CD4-positive, alpha-beta T cell (primary cell): ENCODE measurements at regions not wholly inside any gene's neighbourhood (a gene's known extent, or its start where the extent isn't known, plus 50 kb on each side); places are given as distances from the start of the nearest gene placed in this dataset.

Source experiments
- ATAC-seq: fragments of 200-7000 bp; cut with Tn5 transposase; one replicate; pipeline ENCODE4 v1.10.0; 2022; ENCODE audit warnings: mild to moderate bottlenecking; ENCODE audit not compliant: poor library complexity
- CTCF ChIA-PET: fragments of 350-600 bp; sonication (Branson Sonifier 250); formaldehyde crosslinking; loops from one replicate; lab custom pipeline; 2021; ENCODE audit warnings: antibody characterized with exemption, inconsistent platforms; lab: Charles Lee
- POLR2A ChIA-PET: fragments of 350-600 bp; sonication (Branson Sonifier 250); formaldehyde crosslinking; loops from one replicate; lab custom pipeline; 2021; ENCODE audit warnings: antibody characterized with exemption, inconsistent platforms; lab: Charles Lee
- DNase-seq, 14 experiments: peaks; one replicate each; pipeline ENCODE4 v3.0.0-alpha.2; 2013 to 2020; ENCODE audit warnings: mixed read lengths in 2 of 14
- H3K27ac ChIP-seq, 2 donors: one replicate each; pipeline versions ENCODE4 v1.5.1 to v1.7.0; 2013; ENCODE audit warnings: low read length in 2 of 2, low read depth in 1 of 2, mild to moderate bottlenecking in 1 of 2
- H3K27me3 ChIP-seq, 2 experiments: 1 replicate in 1 of 2; 2 replicates in 1 of 2; pipeline versions ENCODE4 v1.6.1 to v1.7.0; 2013; ENCODE audit warnings: low read length in 2 of 2, control low read depth in 1 of 2, mild to moderate bottlenecking in 1 of 2, moderate library complexity in 1 of 2; ENCODE audit not compliant: insufficient read depth in 2 of 2, control insufficient read depth in 1 of 2
- H3K36me3 ChIP-seq: one replicate; pipeline ENCODE4 v1.6.1; 2013; ENCODE audit warnings: low read length, control low read depth; ENCODE audit not compliant: insufficient read depth
- H3K4me1 ChIP-seq: one replicate; pipeline ENCODE4 v1.6.1; 2013; ENCODE audit warnings: low read length, control low read depth; ENCODE audit not compliant: insufficient read depth
- H3K4me3 ChIP-seq: one replicate; pipeline ENCODE4 v1.5.1; 2013; ENCODE audit warnings: mild to moderate bottlenecking, low read length, moderate library complexity
- H3K9me3 ChIP-seq, 2 experiments: 1 replicate in 1 of 2; 2 replicates in 1 of 2; pipeline versions ENCODE4 v1.6.1 to v1.7.0; 2013; ENCODE audit warnings: low read length in 2 of 2, mild to moderate bottlenecking in 2 of 2, control low read depth in 1 of 2, moderate library complexity in 1 of 2; ENCODE audit not compliant: control insufficient read depth in 1 of 2, insufficient read depth in 1 of 2
- H3K27ac Mint-ChIP-seq: one replicate; pipeline ENCODE4 v1.8.0; 2020; ENCODE audit warnings: mixed read lengths
- H3K27me3 Mint-ChIP-seq: one replicate; pipeline ENCODE4 v1.8.0; 2021; ENCODE audit warnings: mixed read lengths
- H3K36me3 Mint-ChIP-seq: one replicate; pipeline ENCODE4 v1.8.0; 2021; ENCODE audit warnings: low read depth, mixed read lengths
- H3K4me1 Mint-ChIP-seq: one replicate; pipeline ENCODE4 v1.8.0; 2021; ENCODE audit warnings: low read depth, mixed read lengths
- H3K4me3 Mint-ChIP-seq: one replicate; pipeline ENCODE4 v1.8.0; 2020; ENCODE audit warnings: mild to moderate bottlenecking, mixed read lengths
- H3K9me3 Mint-ChIP-seq: one replicate; pipeline ENCODE4 v1.8.0; 2020; ENCODE audit warnings: mixed read lengths
- intact Hi-C, 2 experiments: fragments of 100-400 bp; cut with DNase I in 1 of 2; cut with micrococcal nuclease in 1 of 2; formaldehyde crosslinking; loops; one replicate each; pipeline versions ENCODE4 v1.15.1 to v1.9.0; 2023 to 2025; cut with DNase I, micrococcal nuclease
- TF ChIP-seq, protein P1 (sequence below): fragments of 200-600 bp; IDR thresholded peaks from one replicate; pipeline ENCODE4 v1.8.0; 2022; ENCODE audit warnings: antibody characterized with exemption, mild to moderate bottlenecking

DNA sequence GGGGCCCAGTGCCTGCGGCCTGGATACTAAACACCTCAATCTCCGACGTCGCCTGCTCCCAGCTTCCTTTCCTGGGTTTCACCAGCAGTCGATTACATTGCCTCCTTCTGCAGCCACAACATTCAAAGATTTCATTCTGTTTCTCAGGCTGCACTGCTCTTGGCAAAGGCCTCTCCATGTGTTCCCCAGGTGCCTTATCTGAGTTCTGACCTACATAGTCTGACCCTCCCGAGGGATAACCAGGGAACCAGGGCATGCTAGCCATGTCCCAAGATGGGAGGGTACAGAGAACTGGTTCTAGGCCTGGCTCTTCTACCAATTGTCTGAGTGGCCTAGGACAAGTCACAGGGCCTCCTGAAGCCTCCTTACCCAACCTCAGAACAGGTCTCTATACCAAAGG, 62.2 kb upstream of the ACSL1 start:
- DNase-seq, result no peak
- Mint-ChIP-seq H3K36me3 (no peaks in the 10 kb centered on the region), H3K4me1 (peaks cover 8% of the 10 kb centered on the region), H3K27me3 (peaks cover 12% of the 10 kb centered on the region), H3K9me3 (no peaks in the 10 kb centered on the region), H3K27ac (no peak overlapping the region), H3K4me3 (no peak overlapping the region)
- TF ChIP-seq, protein P1, sequence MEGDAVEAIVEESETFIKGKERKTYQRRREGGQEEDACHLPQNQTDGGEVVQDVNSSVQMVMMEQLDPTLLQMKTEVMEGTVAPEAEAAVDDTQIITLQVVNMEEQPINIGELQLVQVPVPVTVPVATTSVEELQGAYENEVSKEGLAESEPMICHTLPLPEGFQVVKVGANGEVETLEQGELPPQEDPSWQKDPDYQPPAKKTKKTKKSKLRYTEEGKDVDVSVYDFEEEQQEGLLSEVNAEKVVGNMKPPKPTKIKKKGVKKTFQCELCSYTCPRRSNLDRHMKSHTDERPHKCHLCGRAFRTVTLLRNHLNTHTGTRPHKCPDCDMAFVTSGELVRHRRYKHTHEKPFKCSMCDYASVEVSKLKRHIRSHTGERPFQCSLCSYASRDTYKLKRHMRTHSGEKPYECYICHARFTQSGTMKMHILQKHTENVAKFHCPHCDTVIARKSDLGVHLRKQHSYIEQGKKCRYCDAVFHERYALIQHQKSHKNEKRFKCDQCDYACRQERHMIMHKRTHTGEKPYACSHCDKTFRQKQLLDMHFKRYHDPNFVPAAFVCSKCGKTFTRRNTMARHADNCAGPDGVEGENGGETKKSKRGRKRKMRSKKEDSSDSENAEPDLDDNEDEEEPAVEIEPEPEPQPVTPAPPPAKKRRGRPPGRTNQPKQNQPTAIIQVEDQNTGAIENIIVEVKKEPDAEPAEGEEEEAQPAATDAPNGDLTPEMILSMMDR, result no peak
- Histone ChIP-seq H3K27ac (no peak overlapping the region), H3K36me3 (no peaks in the 10 kb centered on the region), H3K4me3 (no peak overlapping the region), H3K9me3 (no peaks in the 10 kb centered on the region), H3K27me3 (no peaks in the 10 kb centered on the region), H3K4me1 (peaks cover 3% of the 10 kb centered on the region)
- intact Hi-C loops, result no loop called here
- CTCF ChIA-PET, result no interaction called here
- ATAC-seq, result no peak
- POLR2A ChIA-PET, result no interaction called here

DNA sequence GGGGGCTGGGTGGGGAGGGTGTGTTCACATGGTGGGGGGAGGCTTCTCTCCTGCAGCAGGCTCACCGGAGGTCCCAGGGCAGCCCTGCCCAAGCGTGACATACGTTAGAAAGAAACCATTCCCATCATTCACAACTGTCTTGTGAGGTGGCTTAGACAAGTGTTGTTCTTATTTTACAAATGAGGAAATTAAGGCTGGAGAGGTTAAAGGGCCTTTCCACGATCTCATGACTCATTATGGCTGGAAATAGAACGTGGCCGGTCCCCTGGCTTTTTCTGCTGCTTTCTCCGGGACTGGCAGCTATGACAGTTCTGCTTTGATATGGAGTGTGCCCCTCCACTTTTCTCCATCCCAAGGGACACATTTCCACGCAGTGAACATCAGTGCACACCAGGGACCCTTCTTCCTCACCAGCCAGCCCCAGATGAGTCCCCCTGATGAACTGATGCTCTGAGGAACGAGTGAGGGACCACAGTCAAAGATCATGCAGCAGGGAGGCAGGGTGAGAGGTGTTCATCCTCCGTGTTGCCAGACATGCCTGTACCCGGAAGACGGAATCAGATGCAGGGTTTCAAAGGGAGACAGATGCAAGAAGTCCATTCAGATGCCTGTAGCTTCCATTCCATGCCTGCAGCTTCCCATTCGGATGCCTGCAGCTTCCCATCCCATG, 64.0 kb upstream of the ACSL1 start:
- peak in 2 of 14 experiments; percentile 55 to 61 for DNase-seq
- Histone ChIP-seq H3K27me3 (no peaks in the 10 kb centered on the region), H3K27ac (no peak overlapping the region), H3K4me3 (no peak overlapping the region), H3K4me1 (peaks cover 3% of the 10 kb centered on the region), H3K9me3 (no peaks in the 10 kb centered on the region), H3K36me3 (no peaks in the 10 kb centered on the region)
- Mint-ChIP-seq H3K4me3 (no peak overlapping the region), H3K4me1 (peaks cover 8% of the 10 kb centered on the region), H3K9me3 (peaks cover 3% of the 10 kb centered on the region), H3K27me3 (peaks cover 20% of the 10 kb centered on the region), H3K36me3 (no peaks in the 10 kb centered on the region), H3K27ac (no peak overlapping the region)
- ChIA-PET CTCF (no interaction called here), POLR2A (interaction anchor here (0.6 kb wide), 1 partner anchor 17 kb away, joined by 3 read pairs; no protein-coding TSS in a partner anchor)
- TF ChIP-seq, protein P1, result no peak
- intact Hi-C loops, result no loop called here
- no peak for ATAC-seq

DNA sequence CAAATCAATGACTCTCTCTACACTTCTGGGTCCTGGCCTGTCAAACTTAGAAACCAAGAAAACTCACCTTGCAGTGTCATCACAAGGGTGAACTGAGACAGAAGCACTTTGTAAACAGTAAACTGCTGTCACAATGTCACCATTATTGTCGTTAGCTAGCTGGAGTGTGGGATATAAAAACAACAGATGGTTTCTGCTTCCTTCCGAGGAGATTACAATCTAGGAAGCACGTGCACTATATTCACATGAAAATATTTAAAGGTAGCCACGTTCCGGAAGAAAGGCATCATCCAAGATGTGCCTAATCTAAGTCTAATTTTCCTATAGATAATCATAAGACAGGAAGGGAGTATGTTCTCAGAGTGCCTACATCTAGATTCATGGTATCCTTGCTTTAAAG, 64.7 kb upstream of the ACSL1 start:
- H3K9me3 Mint-ChIP-seq, result peaks cover 3% of the 10 kb centered on the region
- intact Hi-C loops, result no loop called here
- ChIA-PET POLR2A (no interaction called here), CTCF (no interaction called here)
- Histone ChIP-seq H3K27me3 (no peaks in the 10 kb centered on the region), H3K36me3 (no peaks in the 10 kb centered on the region), H3K4me3 (no peak overlapping the region), H3K4me1 (peaks cover 3% of the 10 kb centered on the region), H3K27ac (no peak overlapping the region), H3K9me3 (no peaks in the 10 kb centered on the region)
- H3K4me1 Mint-ChIP-seq, result peaks cover 8% of the 10 kb centered on the region
- TF ChIP-seq, protein P1, result no peak
- no peak for DNase-seq
- no peak for ATAC-seq
- no peak overlapping the region for H3K4me3 Mint-ChIP-seq
- no peak overlapping the region for H3K27ac Mint-ChIP-seq
- H3K27me3 Mint-ChIP-seq, result peaks cover 20% of the 10 kb centered on the region
- H3K36me3 Mint-ChIP-seq, result no peaks in the 10 kb centered on the region
